HL-60 (cell line): ENCODE measurements at regions not wholly inside any gene's neighbourhood (a gene's known extent, or its start where the extent isn't known, plus 50 kb on each side); places are given as distances from the start of the nearest gene placed in this dataset.

ENCODE experiments used
- DNase-seq, 2 experiments: peaks; one replicate each; pipeline ENCODE4 v3.0.0-alpha.2; 2010 to 2020; ENCODE audit warnings: low read depth in 1 of 2, low spot score in 1 of 2
- H3K27ac ChIP-seq: fragments of 250-450 bp; sonication (Bioruptor Pico); replicated peaks from 2 replicates; pipeline ENCODE4 v1.5.1; 2020; ENCODE audit warnings: mild to moderate bottlenecking, moderate library complexity
- H3K27me3 ChIP-seq: fragments of 250-450 bp; sonication (Bioruptor Pico); 2 replicates; pipeline ENCODE4 v1.5.1; 2021; ENCODE audit warnings: mild to moderate bottlenecking, moderate library complexity; ENCODE audit not compliant: insufficient read depth, poor library complexity, severe bottlenecking
- H3K4me3 ChIP-seq: replicated peaks from 2 replicates; pipeline ENCODE4 v1.5.1; 2011; ENCODE audit warnings: mild to moderate bottlenecking, control low read depth, low read length; ENCODE audit not compliant: insufficient read depth
- CTCF ChIP-seq: IDR thresholded peaks from one replicate; pipeline ENCODE4 v1.5.1; 2011; ENCODE audit warnings: low read length, control low read depth, inconsistent platforms; ENCODE audit not compliant: insufficient read depth
- GABPA ChIP-seq: IDR thresholded peaks from 2 replicates; pipeline ENCODE4 v1.6.1; 2012; ENCODE audit warnings: low read depth
- POLR2AphosphoS5 ChIP-seq: IDR thresholded peaks from 2 replicates; pipeline ENCODE4 v1.6.1; 2012; ENCODE audit warnings: low read depth
- REST ChIP-seq: IDR thresholded peaks from 2 replicates; pipeline ENCODE4 v1.6.1; 2012; ENCODE audit warnings: low read depth; ENCODE audit not compliant: insufficient replicate concordance
- SPI1 ChIP-seq: IDR thresholded peaks from 2 replicates; pipeline ENCODE4 v1.6.1; 2012; ENCODE audit warnings: low read depth, mild to moderate bottlenecking, borderline replicate concordance

- Histone ChIP-seq H3K4me3 (no peak overlapping the region), H3K27ac (no peak overlapping the region), H3K27me3 (peaks cover 3% of the 10 kb centered on the region)
- DNase-seq: no peak
- TF ChIP-seq POLR2AphosphoS5: no peak
- no peak for TF ChIP-seq CTCF
- no peak for TF ChIP-seq SPI1
- TF ChIP-seq GABPA: no peak
- no peak for TF ChIP-seq REST
Observed at GRCh38 chr13:44229371-44230030, 144.1 kb upstream of the SERP2 start.

- no peak overlapping the region for H3K4me3 ChIP-seq
- DNase-seq: no peak
- peaks cover 3% of the 10 kb centered on the region for H3K27me3 ChIP-seq
- TF ChIP-seq REST (no peak), SPI1 (no peak), GABPA (no peak), POLR2AphosphoS5 (no peak), CTCF (no peak)
- no peak overlapping the region for H3K27ac ChIP-seq
Observed at GRCh38 chr13:44230071-44230470, 143.6 kb upstream of the SERP2 start.

GRCh38 chr13:44230736-44231135, 142.9 kb upstream of the SERP2 start:
- no peak for DNase-seq
- TF ChIP-seq REST (no peak), SPI1 (no peak), GABPA (no peak), POLR2AphosphoS5 (no peak), CTCF (no peak)
- H3K27ac ChIP-seq: no peak overlapping the region

More at GRCh38 chr13:44230736-44231135, 142.9 kb upstream of the SERP2 start:
- no peak overlapping the region for H3K4me3 ChIP-seq
- H3K27me3 ChIP-seq: peaks cover 3% of the 10 kb centered on the region
